Erythroblast (primary cell): ENCODE measurements at regions not wholly inside any gene's neighbourhood (a gene's known extent, or its start where the extent isn't known, plus 50 kb on each side); places are given as distances from the start of the nearest gene placed in this dataset.

Experiments
- GATA1 ChIP-seq: IDR thresholded peaks from 2 replicates; pipeline ENCODE4 v1.6.1; 2011; ENCODE audit warnings: low read depth, mild to moderate bottlenecking, control low read depth, low read length, moderate library complexity
- POLR2A ChIP-seq: IDR thresholded peaks from 2 replicates; pipeline ENCODE4 v1.6.1; 2011; ENCODE audit warnings: mild to moderate bottlenecking, low read length

DNA sequence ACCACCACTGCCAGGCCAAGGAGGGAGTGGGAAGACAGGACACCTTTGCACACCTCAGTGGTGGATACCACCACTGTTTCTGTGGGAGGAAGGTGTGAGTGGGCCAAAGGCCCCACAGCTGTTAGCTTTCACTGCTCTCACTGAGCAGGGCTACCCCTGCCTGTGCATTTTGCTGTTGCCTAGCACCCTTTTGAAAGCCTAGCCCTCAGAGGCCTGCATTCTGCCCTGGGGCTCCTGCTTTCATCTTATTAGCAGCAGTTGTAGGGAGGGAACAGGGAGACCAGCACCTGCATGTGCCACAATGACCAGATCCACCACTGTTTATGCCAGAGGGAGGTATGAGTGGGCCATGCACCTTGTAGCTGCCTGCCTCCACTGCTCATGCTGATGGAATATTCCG is 110.9 kb upstream of the C21orf91 start:
- no peak for TF ChIP-seq POLR2A
- no peak for TF ChIP-seq GATA1
